Uterus (tissue), 3 donors: ENCODE measurements at regions not wholly inside any gene's neighbourhood (a gene's known extent, or its start where the extent isn't known, plus 50 kb on each side); places are given as distances from the start of the nearest gene placed in this dataset.

ENCODE experiments used
- DNase-seq, 2 donors: peaks; one replicate each; pipeline ENCODE4 v3.0.0-alpha.2; 2019 to 2020
- H3K27ac ChIP-seq, 2 donors: fragments of 200-600 bp; sonication (generic); 1 replicate in 1 of 2; 2 replicates in 1 of 2; pipeline ENCODE4 v1.5.1; 2016 to 2018
- H3K27me3 ChIP-seq, 2 donors: fragments of 200-600 bp; sonication (generic); one replicate each; pipeline ENCODE4 v1.5.1; 2018 to 2019; ENCODE audit warnings: control low read depth in 1 of 2
- H3K36me3 ChIP-seq, 2 donors: fragments of 200-600 bp; sonication (generic); one replicate each; pipeline ENCODE4 v1.5.1; 2019; ENCODE audit warnings: control low read depth in 1 of 2
- H3K4me1 ChIP-seq, 2 donors: fragments of 200-600 bp; sonication (generic); one replicate each; pipeline ENCODE4 v1.5.1; 2018 to 2019; ENCODE audit warnings: control low read depth in 1 of 2
- H3K4me3 ChIP-seq, 2 donors: fragments of 200-600 bp; sonication (generic); 1 replicate in 1 of 2; 2 replicates in 1 of 2; pipeline ENCODE4 v1.5.1; 2018 to 2019; ENCODE audit warnings: mild to moderate bottlenecking in 1 of 2
- H3K9me3 ChIP-seq, 2 donors: fragments of 200-600 bp; sonication (generic); one replicate each; pipeline ENCODE4 v1.5.1; 2019; ENCODE audit warnings: control low read depth in 1 of 2
- CTCF ChIP-seq, 4 experiments: fragments of 200-600 bp in 2 of 4; fragments of 450-650 bp in 2 of 4; sonication (generic) in 2 of 4; IDR thresholded peaks; one replicate each; pipeline ENCODE4 v1.5.1; 2016 to 2019; ENCODE audit warnings: antibody characterized with exemption in 4 of 4, mild to moderate bottlenecking in 2 of 4, moderate library complexity in 1 of 4
- POLR2A ChIP-seq, 2 donors: fragments of 450-650 bp; IDR thresholded peaks; one replicate each; pipeline ENCODE4 v1.6.1; 2016; ENCODE audit warnings: antibody characterized with exemption in 2 of 2, mild to moderate bottlenecking in 1 of 2, moderate library complexity in 1 of 2
- intact Hi-C: fragments of 100-400 bp; cut with DNase I; formaldehyde crosslinking; loops from one replicate; pipeline ENCODE4 v1.15.1; 2023; ENCODE audit warnings: low total_unique reads
- donor health status: DM: yes; HTN: yes; CAD: no.

GRCh38 chr2:128406736-128407554 is 88.3 kb upstream of the HS6ST1 start:
- intact Hi-C loops, result no loop called here
- H3K4me3 ChIP-seq, result no peak overlapping the region
- TF ChIP-seq POLR2A (IDR thresholded peaks at IDR 0.05) (no peak), CTCF (IDR thresholded peaks at IDR 0.05) (no peak)
- H3K9me3 ChIP-seq, result no peaks in the 10 kb centered on the region
- DNase-seq, result peak in 1 of 2 donors; percentile 2
- no peaks in the 10 kb centered on the region for H3K36me3 ChIP-seq
- H3K27me3 ChIP-seq, result no peaks in the 10 kb centered on the region
- no peaks in the 10 kb centered on the region for H3K4me1 ChIP-seq
- no peak overlapping the region for H3K27ac ChIP-seq

GRCh38 chr2:128408349-128409305 is 90.0 kb upstream of the HS6ST1 start:
- peak in 1 of 2 donors; percentile 10 for DNase-seq
- no peaks in the 10 kb centered on the region for H3K27me3 ChIP-seq
- no peak overlapping the region for H3K27ac ChIP-seq
- no peaks in the 10 kb centered on the region for H3K9me3 ChIP-seq
- intact Hi-C loops, result no loop called here
- no peaks in the 10 kb centered on the region for H3K4me1 ChIP-seq
- no peaks in the 10 kb centered on the region for H3K36me3 ChIP-seq
- no peak overlapping the region for H3K4me3 ChIP-seq
- no peak for TF ChIP-seq POLR2A (IDR thresholded peaks at IDR 0.05)
- TF ChIP-seq CTCF (IDR thresholded peaks at IDR 0.05), result no peak

- H3K27ac ChIP-seq, result no peak overlapping the region
- H3K4me1 ChIP-seq, result no peaks in the 10 kb centered on the region
- H3K4me3 ChIP-seq, result no peak overlapping the region
- TF ChIP-seq CTCF (IDR thresholded peaks at IDR 0.05) (no peak), POLR2A (IDR thresholded peaks at IDR 0.05) (no peak)
- intact Hi-C loops, result no loop called here
- H3K27me3 ChIP-seq, result no peaks in the 10 kb centered on the region
- no peaks in the 10 kb centered on the region for H3K9me3 ChIP-seq
- no peaks in the 10 kb centered on the region for H3K36me3 ChIP-seq
- no peak for DNase-seq
Observed at GRCh38 chr2:128409326-128410034, 90.8 kb upstream of the HS6ST1 start.

GRCh38 chr2:128410035-128410757 is 91.5 kb upstream of the HS6ST1 start:
- Histone ChIP-seq H3K4me3 (no peak overlapping the region), H3K4me1 (no peaks in the 10 kb centered on the region), H3K27me3 (no peaks in the 10 kb centered on the region), H3K9me3 (no peaks in the 10 kb centered on the region), H3K36me3 (no peaks in the 10 kb centered on the region), H3K27ac (no peak overlapping the region)
- peak in 1 of 2 donors; percentile 5 for DNase-seq
- intact Hi-C loops, result no loop called here
- TF ChIP-seq POLR2A (IDR thresholded peaks at IDR 0.05), result no peak
- no peak for TF ChIP-seq CTCF (IDR thresholded peaks at IDR 0.05)
